ENCODE measurements at regions not wholly inside any gene's neighbourhood (a gene's known extent, or its start where the extent isn't known, plus 50 kb on each side); places are given as distances from the start of the nearest gene placed in this dataset.

- TF ChIP-seq ZSCAN29 (IDR thresholded peaks at IDR 0.05) = no peak
- no peak for TF ChIP-seq TEAD4 (IDR thresholded peaks at IDR 0.05; ENCODE audit: low read length)
- no peak for TF ChIP-seq TEAD4 (CRISPR knock-in tag; IDR thresholded peaks at IDR 0.05; ENCODE audit: borderline replicate concordance)
- no peak for TF ChIP-seq BCOR (IDR thresholded peaks at IDR 0.05)
- no peak for TF ChIP-seq KDM1A (IDR thresholded peaks at IDR 0.05)
- no peak for TF ChIP-seq GMEB1 (CRISPR knock-in tag; IDR thresholded peaks at IDR 0.05)
- TF ChIP-seq JUND (IDR thresholded peaks at IDR 0.05; ENCODE audit: borderline replicate concordance, low read depth, low read length) = no peak
- no peak for TF ChIP-seq JUND (tag; IDR thresholded peaks at IDR 0.05; ENCODE audit: borderline replicate concordance, low read depth, low read length)
- no peak for TF ChIP-seq ETS1 (conservative IDR thresholded peaks at IDR 0.05; ENCODE audit: control insufficient read depth, low read depth, low read length)
- TF ChIP-seq ZBTB26 (CRISPR knock-in tag; IDR thresholded peaks at IDR 0.05) = no peak
- no peak for TF ChIP-seq CBX8 (IDR thresholded peaks at IDR 0.05; ENCODE audit: borderline replicate concordance, extremely low read depth, low read depth, low read length, poor library complexity, severe bottlenecking)
- no peak for TF ChIP-seq CBFB (CRISPR knock-in tag; IDR thresholded peaks at IDR 0.05)
These were observed 293.5 kb upstream of the HS3ST1 start for GRCh38 chr4:11722223-11722622.

Data from K562 (cell line).